GM18858 (cell line): ENCODE measurements at regions not wholly inside any gene's neighbourhood (a gene's known extent, or its start where the extent isn't known, plus 50 kb on each side); places are given as distances from the start of the nearest gene placed in this dataset.

Experiments used
- ATAC-seq: cut with Tn5 transposase; IDR thresholded peaks from one replicate; pipeline ENCODE4 v1.9.1; 2021; ENCODE audit not compliant: unreplicated experiment

DNA sequence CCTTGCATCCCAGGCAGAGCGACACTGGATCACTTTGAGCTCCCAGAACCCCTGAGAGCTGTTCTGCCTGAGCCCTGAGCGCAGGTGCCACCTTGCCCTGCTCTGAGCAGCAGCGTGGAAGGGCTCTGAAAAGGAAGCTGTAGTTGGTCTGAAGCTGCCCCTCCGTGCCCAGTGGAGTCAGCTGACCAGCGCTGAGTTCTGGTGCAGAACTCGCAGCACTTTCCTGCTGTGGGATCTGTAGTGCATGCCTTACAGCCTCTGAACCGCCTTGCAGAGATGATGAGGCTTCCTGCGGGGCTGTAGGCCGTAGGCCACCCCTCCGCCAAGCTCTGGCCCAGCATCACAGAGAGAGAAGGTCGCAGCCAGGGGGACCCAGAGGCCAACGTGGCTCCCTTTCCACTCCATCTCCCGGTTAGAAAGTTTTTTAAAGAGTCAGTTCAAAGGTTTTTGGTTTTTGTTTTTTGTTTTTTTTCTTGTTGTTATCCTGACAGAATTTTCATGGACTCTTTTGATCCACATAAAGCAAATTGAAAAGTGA lies 158.3 kb upstream of the CST7 start:
- ATAC-seq, result no peak

DNA sequence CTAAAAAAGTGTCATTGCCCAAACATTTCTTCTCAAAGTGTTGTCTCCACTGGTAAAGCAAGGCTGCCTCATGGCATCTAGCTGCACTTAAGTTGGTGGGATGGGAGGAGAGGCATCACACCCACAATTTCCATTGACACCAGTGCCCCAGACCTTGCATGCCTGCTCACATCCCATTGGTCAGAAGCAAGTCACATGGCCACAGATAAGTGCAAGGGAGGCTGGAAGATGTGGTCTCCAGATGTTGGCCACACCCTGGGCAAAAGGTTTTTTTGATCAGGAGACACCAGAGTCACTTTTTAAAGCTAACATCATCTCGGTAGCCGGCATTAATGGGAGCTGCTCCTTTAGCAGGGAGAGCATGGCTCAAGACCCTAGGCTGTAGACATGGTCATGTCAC lies 157.1 kb upstream of the CST7 start:
- no peak for ATAC-seq

DNA sequence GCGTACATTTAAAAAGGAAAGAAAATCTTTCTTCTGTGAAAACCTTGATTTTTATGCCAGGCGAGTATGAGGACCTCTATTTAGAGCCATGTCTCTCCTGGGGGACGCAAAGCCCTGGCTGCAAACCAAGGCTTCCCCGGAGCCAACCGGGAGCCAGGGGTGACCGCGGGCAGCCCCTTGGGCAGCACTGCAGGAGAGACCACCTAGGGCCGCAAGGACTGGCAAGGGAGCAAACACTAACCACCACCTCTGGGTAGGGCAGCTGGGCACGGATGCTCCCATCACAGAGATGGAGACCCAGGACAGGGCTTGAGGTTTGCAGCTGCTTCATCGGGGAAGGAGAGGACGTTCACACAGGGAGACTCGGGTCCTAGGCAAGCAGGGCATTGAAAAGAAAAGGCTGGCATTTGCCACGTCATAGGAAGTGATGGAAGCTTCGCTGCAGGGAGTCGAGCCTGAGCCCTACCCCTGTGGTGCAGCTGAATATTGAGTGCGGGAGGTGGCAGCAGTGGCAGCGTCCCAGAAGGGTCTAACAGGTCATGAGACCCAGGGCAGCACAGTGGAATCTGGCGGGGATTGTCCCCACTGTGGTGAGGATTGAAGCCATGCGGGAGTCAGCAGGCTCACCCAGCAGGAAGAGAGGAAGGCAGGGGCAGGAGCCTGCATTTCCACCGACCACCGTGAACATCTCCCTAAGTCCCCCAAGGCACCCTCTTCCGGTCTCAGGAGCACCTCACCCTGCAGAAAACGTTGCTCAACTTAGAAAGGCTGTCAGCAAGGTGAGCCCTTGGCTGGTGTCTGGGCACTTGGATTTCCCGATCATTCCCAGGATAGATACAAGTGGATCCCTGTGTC lies 156.2 kb upstream of the CST7 start:
- no peak for ATAC-seq

DNA sequence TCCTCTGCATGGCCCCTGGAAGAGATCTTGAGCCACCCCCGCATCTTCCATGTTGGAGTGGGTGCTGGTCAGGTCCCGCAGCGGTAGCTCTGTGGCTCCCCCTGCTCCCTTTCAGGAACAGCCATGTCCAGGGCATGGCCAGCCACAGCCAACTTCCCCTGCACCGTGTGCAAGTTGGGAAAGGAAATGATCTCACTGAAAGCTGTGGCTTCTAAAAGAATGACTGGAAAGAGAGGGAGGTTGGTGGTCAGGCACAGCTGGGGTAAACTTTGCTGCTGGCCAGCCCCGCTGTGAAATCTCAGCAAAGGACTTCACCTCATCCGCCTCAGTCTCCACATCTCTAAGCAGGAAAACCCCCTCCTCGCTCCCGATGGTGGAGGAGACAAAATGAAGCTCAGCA lies 153.6 kb upstream of the CST7 start:
- ATAC-seq, result no peak

DNA sequence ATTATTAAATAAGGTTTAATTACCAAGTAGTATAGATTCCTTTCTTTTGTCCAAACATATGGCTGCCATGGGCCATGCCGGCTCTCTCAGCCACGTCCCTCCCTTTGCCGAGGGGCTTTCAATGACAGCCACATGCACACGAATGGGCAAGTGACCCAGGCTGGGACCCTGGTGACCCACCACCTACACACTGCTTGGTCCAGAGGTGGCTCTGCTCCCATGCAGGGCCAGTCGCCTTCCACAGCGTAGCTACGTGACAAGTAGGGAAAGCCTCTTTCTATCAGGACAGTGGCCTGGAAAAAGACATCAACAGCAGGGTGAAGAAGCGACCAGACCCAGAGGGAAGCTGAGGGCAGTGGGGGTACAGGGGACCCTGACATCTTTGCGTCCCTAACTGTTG lies 152.8 kb upstream of the CST7 start:
- ATAC-seq, result no peak

DNA sequence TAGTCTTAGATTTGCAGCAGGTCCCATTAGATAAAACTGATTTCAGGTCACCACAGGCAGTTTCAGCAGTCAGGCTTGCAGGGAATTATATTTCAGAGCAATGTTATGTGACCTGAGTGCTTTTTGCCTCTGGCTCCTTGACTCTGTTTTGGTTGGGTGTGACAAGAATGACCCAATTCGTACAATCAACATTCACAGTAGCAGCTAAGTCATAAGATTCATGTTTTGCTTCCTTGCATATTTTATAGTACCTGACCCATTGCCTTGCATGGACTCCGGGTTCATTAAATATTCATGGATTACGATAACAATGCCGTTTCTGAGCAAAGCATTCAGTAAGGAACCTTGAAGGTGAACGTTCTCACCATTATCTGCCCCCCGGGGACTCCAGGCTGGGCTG lies 152.0 kb upstream of the CST7 start:
- no peak for ATAC-seq

DNA sequence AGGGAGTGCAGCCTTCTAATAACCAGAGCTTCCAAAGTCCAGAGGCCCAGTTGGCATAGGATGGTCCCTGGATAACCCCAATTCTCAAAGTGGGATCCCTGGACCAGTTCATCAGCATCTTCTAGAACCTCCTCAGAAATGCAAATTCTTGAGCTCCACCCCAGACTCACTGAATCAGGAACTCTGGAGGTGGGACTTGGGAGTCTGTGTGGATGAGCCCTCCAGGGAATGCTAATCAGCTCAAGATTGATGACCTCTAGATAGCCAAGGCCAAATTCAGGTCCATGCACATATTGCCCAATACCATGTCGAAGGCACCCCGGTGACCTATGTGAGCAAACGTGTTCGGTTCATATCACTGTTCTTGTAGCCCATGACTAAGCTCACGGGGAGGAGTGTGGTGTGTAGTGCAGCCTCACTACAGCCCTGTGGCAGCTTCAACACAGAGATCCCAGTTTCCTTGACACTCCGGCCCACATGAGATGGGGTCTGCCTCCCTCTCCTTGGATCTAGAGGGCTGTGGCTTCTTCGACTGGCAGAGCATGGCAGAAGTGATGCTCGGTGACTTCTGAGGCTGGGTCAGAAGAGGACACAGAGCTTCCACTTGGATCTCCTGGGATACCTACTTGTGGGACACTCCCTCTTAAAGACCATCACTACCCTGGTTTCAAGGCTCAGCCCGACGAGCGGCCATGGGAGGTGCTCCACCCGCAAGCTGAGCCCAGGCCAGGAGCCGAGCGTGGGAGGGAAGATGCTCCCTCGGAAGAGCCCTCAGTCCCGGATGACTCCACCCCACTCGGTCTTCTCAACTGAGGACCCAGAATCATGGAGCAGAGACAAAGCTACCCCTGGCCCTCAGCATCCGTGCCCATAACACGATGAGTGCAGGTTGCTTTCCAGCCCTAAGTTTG lies 151.1 kb upstream of the CST7 start:
- no peak for ATAC-seq

DNA sequence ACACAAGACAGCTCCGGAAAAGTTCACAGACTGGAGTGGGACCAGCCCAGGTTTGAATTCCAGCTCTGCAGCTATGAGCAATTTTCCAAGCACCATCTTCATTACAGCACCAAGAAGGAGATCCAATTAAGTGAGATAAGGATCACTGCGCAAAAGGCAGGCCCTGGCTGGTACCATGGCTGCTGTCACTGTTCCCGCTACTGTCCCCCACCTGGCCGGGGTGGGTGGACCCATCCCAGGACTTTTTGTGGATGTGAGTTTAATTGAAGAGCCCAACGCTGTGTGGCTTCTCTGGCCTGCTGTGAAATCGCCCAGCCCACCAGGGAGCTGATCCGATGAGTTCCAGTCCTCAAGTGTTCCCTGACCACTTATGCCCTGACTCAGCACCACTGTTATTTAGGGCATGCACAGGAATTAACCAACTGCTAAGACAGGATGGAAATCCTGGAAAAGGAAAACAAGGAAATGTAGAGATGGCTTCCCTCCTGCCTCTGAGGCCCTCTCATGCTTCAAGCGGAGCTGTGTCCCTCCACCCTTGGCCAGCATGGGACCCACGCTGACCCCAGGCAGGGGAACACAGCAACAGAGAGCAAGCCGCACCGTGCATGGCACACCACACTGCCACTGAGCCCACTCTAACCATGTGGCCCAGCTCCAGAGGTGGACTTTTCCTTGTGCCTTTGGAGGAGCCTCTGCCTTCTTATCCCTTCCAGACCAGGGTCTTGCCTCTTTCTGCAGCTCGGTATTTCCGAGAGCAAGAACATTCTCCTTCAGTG lies 150.0 kb upstream of the CST7 start:
- no peak for ATAC-seq

DNA sequence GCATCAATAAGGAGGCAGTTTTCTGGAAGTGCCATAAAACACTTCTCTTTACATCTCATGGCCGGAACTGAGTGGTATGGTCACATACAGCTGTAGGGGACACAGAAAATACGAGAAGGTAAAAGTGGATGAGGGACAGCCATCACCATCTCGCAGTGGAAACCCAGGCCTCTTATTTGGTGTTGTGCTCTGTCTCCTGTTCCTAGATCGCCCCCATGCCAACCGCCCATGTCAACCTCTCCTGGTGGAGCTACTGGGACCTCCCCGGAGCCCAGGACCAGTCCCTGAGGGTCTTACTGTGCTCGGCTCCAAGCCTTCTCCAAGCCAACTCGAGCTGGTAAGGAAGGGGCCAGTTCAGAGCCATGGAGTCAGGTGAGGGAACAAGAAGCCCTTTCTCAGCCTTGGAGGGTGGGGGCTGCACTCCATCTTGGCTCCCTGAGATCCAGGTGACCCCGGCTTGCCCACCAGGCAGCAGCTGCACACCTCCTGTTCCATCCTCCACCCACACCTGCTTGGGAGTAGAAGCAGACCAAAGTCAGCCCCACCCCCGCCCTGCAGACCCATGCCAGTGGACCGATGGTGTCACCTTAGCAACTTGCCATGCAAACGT lies 149.0 kb upstream of the CST7 start:
- ATAC-seq, result no peak

DNA sequence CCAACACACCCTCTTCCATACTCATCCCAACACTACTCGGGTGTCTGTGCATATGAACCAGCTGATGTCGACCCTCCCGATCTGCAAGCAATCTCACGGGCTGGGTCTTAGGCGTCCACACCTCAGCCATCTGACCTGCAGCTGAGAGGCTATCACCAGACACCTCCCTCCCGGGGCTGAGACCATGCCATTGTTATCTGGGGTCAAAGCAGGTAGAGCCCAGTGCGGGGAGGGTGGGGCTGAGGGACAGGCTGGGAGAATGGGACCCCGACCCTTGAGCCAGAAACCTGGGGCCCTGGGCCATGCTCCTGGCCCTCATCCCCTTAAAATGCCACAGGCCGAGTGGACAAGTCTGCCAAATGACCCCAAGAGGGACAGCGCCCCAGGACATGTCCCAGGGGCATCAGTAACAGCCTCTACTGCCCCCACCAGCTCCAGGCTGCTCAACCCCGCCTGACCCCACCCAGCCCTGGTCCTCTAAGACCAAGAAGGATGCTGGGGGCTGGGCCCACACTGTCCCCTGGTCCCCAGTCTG lies 146.7 kb upstream of the CST7 start:
- no peak for ATAC-seq

DNA sequence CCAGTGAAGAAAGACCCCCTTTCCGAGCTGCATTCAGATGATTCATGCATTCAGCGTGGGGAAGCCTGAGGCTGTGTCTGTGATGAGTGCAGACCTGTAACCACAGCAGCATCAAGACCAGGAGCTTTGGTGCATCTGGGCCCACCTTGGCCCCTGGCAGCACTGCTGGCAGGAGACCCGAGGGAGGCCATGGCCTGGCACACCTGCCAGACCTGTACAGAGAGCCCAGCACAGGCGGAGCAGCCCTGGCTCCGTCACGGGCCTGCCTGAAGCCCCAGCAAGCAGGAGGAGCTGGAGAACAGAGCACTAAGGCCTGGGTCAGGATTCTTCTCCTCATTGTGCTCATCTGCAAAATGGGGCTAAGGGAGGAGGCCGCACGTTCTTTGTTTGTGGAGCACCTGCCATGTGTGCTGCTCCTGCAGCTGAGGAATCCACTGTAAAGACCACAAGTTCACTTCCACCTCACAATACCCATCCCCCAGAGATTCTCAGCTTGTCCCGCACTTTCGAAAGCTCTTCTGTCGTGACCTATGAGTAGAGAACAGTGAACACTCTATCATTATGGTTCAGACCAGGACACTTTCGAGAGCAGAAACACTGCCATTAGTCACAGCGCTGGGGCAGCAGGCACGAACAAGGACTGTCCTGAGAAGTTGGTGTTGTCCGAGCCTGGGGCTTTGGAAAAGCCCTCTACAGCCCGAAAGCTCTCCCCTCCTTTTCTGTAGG lies 144.4 kb upstream of the CST7 start:
- ATAC-seq, result no peak

DNA sequence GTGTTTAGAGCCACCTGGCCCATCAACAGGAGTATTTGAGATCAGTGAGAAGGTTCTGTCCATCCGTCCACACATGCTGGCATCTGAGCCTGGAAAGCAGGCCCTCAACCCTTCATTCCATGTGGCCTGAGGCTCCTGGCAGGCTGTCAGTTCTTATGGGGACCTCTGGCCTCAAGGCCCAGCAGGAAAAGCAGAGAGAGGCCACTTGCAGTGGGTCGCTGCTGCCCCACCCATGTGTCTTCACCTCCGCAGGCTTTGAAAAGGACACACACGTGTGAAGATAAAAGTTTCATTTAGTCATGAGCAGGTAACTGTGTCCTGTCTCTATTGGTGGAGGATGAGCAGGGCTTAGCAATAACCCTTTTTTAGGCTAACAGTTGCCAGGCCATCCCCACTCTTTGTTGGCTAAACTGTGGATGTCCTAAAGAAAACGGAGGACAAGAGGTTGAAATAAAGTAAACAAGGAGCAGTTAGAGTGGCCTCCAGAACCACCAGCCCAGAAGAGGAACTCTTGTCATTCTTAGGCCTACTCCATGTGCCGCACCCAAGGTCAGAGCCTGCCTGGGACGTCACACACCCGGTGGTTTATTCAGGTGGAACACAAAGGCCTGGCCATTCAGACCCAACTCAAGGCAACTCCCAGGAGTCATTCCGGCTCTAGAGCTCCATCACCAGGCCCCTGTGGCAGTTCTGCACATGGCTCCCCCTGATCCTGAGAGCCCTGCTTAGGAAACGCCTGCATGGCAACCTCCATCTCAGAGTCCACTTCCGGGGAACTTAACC lies 143.4 kb upstream of the CST7 start:
- ATAC-seq, result no peak

DNA sequence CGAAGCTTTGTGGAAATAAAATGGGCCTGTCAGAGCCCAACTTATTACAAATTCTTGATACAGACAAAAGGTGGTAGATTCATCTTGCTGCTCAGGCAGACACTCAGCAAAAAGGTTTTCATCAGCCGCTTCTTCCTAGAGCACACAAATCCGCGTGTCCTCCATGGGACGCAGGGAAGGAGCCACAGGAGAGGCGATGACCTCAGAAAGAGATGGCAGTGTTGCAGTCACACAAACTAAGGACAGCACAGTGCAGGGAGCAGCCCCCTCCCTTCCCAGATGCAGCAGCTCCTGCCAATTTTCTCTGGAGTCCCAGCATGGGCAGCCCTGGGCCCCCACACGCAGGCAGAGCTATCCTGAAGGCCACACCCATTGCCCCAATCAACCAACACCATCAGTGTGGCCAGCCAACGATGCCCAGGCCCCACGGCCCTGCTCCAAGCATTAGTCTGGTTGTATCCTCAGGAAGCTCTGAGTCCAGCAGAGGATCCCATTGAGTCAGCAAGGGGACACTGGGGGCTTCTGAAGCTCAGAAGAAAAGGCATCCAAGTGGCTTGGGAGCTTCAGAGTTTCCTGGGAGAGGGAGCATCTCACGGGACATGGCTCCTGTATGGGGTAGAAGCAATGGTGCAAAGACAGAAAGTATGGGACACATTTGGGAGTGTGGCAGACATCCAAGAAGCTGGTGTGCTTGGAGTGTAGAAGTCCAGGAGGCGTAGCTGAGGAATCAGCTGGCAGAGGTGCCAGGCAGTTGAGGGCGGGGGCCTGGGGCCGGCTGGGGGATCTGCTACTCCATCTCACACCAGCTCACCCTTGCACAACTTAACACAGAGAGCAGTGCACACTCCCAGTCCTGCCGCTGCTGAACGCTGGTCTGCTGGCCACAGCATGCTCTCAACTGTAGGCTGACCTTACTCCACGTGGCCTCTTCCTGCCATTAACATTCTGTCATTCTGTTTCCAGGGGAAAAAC lies 142.1 kb upstream of the CST7 start:
- ATAC-seq, result no peak

DNA sequence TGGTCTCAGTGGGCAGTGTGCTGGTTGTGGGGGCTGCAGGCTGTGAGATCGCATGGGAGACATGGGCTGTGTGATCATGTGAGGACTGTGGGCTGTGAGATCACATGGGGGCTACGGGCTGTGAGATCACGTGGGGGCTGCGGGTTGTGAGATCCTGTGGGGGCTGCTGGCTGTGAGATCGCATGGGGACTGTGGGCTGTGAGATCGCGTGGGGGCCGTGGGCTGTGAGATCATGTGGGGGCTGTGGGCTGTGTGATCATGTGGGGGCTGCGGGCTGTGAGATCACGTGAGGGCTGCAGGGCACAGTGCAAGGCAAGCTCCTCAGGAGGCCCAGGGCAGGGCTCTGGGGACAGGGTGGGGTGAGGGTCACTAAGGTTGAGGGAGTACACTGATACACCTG lies 140.5 kb upstream of the CST7 start:
- no peak for ATAC-seq

DNA sequence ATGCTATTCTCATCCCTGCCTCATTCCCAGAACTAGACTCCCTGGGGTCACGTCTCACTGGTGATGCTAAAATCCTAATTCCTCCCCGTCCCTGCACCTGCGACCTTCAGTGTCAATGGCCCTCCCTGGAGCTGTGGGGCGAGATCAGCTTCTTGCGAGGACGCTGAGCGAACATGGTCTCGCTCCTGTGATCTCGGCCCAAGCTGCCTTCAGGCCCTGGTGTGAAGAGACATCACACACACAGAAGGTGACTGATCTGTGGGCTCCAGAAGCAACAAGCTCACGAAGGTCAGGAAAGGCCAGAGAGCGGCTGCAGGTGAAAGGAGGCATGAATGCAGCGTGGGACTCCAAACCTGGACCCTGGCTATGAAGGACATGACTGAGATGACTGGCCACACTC lies 139.5 kb upstream of the CST7 start:
- no peak for ATAC-seq

DNA sequence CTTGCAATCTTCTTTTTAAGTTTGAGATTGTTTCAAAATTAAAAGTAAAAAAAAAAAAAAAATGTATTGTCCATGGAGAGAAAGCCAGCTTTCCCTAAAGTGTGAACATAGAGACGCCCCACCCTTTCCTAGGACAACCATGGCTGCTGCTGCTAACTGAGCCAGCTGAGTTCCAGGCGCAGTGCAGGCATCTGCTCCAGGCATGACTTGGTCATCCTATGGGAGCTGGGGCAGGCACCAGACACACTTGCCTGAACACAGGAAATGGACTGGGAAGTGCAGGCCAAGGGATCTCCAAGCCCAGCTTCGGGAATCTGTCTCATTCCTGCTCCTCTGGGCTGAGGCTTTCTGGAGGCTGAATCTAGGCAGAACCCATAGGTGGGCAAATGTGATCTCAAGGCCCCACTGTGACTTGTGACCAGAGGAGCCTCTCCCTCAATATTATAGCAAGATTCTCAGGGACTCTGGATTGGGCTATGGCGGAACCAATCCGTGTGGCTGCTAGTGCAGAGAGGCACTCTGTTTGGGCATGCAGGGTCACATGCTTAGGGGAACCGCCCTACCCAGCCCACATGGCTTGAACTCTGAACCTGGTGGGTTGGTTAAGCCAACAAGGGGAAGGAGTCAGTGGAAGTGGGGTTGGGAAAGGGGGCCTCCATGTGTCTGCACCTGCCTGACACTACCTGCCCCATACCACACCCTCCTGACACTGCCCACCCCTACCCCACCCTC lies 138.2 kb upstream of the CST7 start:
- no peak for ATAC-seq

DNA sequence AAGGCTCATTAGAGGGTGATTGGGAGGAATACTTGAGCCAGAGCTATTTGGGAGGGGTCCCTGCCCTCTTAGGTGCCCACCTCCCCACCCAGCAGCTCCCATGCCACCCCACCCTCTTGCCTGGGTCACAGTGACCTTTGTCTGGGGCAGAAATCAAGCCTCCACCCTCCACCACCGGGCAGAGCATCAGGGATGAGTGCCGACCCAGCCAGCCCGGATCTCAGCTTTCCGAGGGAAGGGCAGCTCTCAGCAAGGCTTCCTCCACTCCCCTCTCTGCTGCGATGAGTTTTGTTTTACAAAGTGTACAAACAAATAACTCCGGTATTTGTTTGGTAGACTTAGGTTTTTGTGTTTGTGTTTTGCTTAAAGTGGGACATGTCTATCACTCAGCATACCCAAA lies 136.7 kb upstream of the CST7 start:
- no peak for ATAC-seq
